GM12873 (cell line): ENCODE measurements at regions not wholly inside any gene's neighbourhood (a gene's known extent, or its start where the extent isn't known, plus 50 kb on each side); places are given as distances from the start of the nearest gene placed in this dataset.

Experiments used
- CTCF ChIP-seq: IDR thresholded peaks from 2 replicates; pipeline ENCODE4 v1.5.1; 2012; ENCODE audit warnings: low read depth, mild to moderate bottlenecking, moderate library complexity, low read length, control low read depth; ENCODE audit not compliant: insufficient read depth; ENCODE audit errors: missing control alignments

DNA sequence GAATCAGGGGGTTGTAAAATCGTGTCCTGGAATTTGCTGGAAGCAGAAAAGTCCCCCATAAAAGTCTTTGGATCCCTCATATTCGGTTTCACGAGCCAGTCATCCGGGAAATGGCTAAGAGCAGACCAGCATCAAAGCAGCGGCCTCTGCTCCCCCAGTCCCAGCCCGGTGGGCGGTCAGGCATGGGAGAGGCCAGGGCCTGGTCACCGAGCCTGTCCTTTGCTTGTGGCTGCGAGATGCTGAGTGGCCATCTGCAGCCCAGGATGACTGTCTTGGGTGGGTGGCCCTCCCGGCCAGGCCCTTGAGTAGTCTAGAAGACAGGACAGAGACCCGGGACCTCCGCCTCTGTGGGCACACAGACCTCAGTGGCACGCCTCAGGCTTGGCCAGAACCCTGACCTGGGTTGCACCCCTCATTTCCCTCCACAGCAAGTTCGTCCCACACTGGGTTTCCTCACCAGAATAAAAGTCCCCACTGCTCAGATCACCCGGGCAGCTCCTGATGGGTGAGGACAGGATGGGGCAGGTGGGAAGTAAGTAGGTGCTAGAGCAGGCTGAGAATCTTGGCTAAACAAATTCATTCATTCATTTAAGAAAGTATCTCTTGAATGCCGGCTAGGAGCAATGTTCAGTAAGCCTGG, 172.1 kb downstream of the BMP7 start:
- no peak for TF ChIP-seq CTCF

DNA sequence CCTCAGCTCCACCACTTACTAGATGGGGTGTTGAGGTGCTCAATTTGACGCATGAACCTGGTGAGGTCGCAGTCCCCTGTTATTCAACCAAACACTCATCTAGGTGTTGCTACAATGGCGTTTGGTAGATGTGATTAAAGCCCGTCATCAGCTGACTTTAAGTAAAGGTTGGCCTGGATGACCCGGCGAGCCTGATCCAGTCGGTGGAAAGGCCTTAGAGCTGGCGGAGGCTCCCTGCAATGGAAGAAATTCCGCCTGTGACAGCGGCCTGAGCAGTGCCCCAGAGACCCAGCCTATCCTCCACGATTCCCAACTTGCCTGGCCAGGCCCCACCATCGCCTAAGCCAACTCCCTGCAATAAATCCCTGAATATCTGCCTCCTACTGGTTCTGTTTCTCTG, 171.4 kb downstream of the BMP7 start:
- TF ChIP-seq CTCF, result no peak

DNA sequence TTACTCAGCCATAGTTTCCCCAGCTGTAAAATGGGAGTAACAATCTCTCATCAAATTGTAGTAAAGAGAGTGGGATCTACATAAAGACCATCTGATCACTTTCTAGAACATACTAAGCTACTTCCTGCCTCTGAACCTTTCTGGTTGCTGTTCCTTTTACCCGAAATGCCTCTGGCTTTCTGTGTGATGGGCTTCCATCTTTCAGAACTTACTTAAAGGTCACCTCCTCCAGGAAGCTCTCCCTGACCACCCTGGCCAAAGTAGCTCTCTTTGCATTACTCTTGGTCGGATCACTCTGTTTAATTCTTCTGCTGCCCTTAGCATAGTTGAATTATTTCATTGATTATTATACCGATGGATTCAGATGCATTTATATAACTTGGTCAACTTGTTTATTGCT, 171.0 kb downstream of the BMP7 start:
- TF ChIP-seq CTCF, result no peak

DNA sequence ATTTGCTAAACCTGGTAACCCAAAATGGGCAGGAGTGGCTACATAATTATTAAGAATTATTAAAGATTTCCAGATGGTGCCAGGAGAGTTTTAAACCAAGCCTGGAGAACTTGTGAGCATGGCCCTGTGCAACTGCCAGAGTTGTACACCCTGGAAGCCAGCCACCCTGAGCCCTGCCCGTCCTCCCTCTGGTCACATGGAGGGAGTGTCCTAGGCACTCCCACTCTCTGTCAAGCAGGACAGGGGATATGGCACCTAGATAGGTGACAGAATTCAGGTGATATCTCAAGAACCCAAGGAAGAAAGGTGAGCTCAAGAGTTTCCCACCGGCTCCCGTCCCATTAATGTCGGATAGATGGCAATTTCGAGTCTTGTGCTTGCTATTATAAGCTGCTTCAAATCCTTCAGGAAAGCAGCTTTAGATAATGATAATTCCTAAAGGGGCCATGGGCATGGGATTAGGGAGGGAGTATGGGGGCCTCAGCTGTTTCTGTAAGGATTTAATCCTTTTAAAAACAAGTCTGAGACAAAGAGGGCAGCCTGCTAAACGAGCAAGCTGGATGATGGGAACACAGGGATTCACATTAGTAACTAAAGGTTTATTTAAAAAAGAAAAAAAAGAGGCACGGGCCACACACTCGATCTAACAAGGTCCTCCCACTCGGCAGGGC, 169.1 kb downstream of the BMP7 start:
- TF ChIP-seq CTCF, result no peak

DNA sequence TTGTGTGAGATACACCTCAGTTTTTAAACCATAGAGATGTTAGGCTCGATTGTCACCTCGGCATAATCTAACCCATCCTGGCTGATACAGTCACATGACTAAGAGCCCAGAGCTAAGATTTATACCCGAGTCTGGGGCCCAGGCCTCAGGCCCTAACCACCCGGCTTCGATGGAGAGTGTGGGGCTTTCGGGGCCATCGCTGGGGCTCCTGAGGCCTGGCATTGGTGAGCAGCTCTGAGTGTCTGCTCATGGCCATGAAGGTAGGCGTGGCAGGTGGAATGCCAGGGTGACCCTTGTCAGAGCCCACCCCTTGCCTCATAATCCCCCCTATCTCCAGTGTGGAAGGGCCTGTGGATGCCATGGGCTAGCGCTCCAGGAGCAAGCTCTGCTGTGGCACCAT, 164.3 kb downstream of the BMP7 start:
- TF ChIP-seq CTCF, result no peak

GRCh38 chr20:57102566-57102965, 163.9 kb downstream of the BMP7 start:
- TF ChIP-seq CTCF, result no peak

DNA sequence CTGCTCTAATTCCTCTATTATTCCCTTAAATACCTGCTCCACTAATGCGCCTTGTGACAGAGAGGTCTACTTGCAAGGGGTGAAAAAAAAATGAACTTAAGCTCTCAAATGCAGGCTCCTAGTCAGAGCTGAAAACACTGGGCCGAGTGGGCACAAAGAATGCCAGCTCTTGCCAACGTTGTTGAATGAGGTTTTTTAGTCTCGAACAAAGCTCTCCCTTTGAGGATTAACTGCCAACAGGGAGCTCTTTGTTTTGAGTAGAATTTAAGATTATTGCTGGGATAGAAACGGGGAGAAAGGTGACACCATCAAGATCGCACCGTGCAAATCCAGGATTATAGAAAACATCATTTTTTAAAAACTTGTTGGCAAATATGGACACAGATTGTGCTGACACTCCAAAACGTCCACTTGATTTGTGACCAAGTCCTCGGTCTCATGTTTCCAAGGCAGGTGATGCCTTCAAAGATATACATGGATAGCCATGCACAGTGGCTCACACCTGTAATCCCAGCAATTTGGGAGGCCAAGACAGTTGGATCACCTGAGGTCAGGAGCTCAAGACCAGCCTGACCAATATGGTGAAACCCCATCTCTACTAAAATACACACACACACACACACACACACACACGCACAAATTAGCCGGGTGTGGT, 163.2 kb downstream of the BMP7 start:
- no peak for TF ChIP-seq CTCF
